SH-SY5Y (cell line): ENCODE measurements at regions not wholly inside any gene's neighbourhood (a gene's known extent, or its start where the extent isn't known, plus 50 kb on each side); places are given as distances from the start of the nearest gene placed in this dataset.

ENCODE experiments used
- GATA2 ChIP-seq: IDR thresholded peaks from 2 replicates; pipeline ENCODE4 v1.6.1; 2011; ENCODE audit warnings: mild to moderate bottlenecking, low read depth, low read length
- GATA3 ChIP-seq: IDR thresholded peaks from 2 replicates; pipeline ENCODE4 v1.6.1; 2011; ENCODE audit warnings: low read depth, mild to moderate bottlenecking, low read length, moderate library complexity

DNA sequence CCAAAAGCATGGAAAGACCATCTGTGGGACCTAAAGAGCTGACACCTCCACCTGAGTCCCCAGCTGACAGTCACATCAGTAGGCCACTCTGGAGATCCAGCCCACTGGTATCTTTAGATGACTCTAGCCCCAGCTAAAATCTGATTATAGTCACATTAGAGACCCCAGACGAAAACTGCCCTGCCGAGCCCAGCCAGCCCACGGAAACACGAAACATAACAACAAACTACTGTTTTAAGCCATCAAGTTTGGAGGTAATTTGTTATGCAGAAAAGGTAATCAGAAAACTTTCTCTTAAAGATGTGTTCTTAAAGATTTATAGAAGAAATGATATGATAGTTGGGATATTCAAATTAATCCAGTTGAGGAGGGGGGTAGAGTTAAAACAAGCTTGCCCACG is 175.7 kb downstream of the DHX15 start:
- TF ChIP-seq GATA2 (no peak), GATA3 (no peak)
